SK-N-MC (cell line): ENCODE measurements at regions not wholly inside any gene's neighbourhood (a gene's known extent, or its start where the extent isn't known, plus 50 kb on each side); places are given as distances from the start of the nearest gene placed in this dataset.

ENCODE experiments used
- EZH2 ChIP-seq: fragments of 200-600 bp; sonication (generic); IDR thresholded peaks from one replicate; pipeline ENCODE4 v1.6.1; 2017; ENCODE audit warnings: antibody characterized with exemption
- POLR2AphosphoS5 ChIP-seq: IDR thresholded peaks from 2 replicates; pipeline ENCODE4 v1.6.1; 2012; ENCODE audit warnings: mild to moderate bottlenecking, low read depth, low read length, borderline replicate concordance

- TF ChIP-seq POLR2AphosphoS5 (no peak), EZH2 (no peak)
Observed at GRCh38 chr10:23693925-23694324, 255.1 kb downstream of the OTUD1 start.
